HCT116 (cell line): ENCODE measurements at regions not wholly inside any gene's neighbourhood (a gene's known extent, or its start where the extent isn't known, plus 50 kb on each side); places are given as distances from the start of the nearest gene placed in this dataset.

Experiments
- CBX3 ChIP-seq: IDR thresholded peaks from 2 replicates; pipeline ENCODE4 v1.6.1; 2012; ENCODE audit warnings: low read depth
- CEBPB ChIP-seq: IDR thresholded peaks from 2 replicates; pipeline ENCODE4 v1.6.1; 2012; ENCODE audit warnings: low read depth
- EZH2 ChIP-seq: fragments of 200-600 bp; sonication (generic); IDR thresholded peaks from 2 replicates; pipeline ENCODE4 v1.6.1; 2017; ENCODE audit warnings: antibody characterized with exemption, mixed run types
- FOSL1 ChIP-seq: IDR thresholded peaks from 2 replicates; pipeline ENCODE4 v1.6.1; 2012; ENCODE audit warnings: low read depth
- MAX ChIP-seq: IDR thresholded peaks from 2 replicates; pipeline ENCODE4 v1.6.1; 2012
- POLR2A ChIP-seq: IDR thresholded peaks from 2 replicates; pipeline ENCODE4 v1.7.0; 2011; ENCODE audit warnings: borderline replicate concordance; ENCODE audit not compliant: insufficient read depth, insufficient read length; ENCODE audit errors: extremely low read depth
- POLR2AphosphoS5 ChIP-seq: IDR thresholded peaks from 2 replicates; pipeline ENCODE4 v1.6.1; 2011; ENCODE audit warnings: mild to moderate bottlenecking, low read depth, low read length, moderate library complexity
- RAD21 ChIP-seq: IDR thresholded peaks from 2 replicates; pipeline ENCODE4 v1.6.1; 2012; ENCODE audit warnings: low read depth, mild to moderate bottlenecking
- SIN3A ChIP-seq: IDR thresholded peaks from 2 replicates; pipeline ENCODE4 v1.6.1; 2012; ENCODE audit warnings: low read depth
- SRF ChIP-seq: IDR thresholded peaks from 2 replicates; pipeline ENCODE4 v1.6.1; 2012; ENCODE audit warnings: low read depth
- TCF7L2 ChIP-seq: IDR thresholded peaks from 2 replicates; pipeline ENCODE4 v1.7.0; 2011; ENCODE audit warnings: borderline replicate concordance, inconsistent platforms; ENCODE audit not compliant: insufficient read depth, insufficient read length; ENCODE audit errors: extremely low read depth
- YY1 ChIP-seq: IDR thresholded peaks from 2 replicates; pipeline ENCODE4 v1.6.1; 2011; ENCODE audit warnings: low read length, low read depth, moderate library complexity, mild to moderate bottlenecking; ENCODE audit not compliant: insufficient replicate concordance; ENCODE audit errors: extremely low read depth
- TF ChIP-seq, protein P1 (sequence below), 3 experiments: fragments of 200-600 bp in 1 of 3; sonication (generic) in 1 of 3; IDR thresholded peaks in 2 of 3; conservative IDR thresholded peaks in 1 of 3; 2 replicates each; pipeline ENCODE4 v1.5.1; 2012 to 2017; ENCODE audit warnings: low read depth in 2 of 3, low read length in 2 of 3, antibody characterized with exemption in 1 of 3, borderline replicate concordance in 1 of 3, control low read depth in 1 of 3, mild to moderate bottlenecking in 1 of 3, mixed read lengths in 1 of 3, mixed run types in 1 of 3, moderate library complexity in 1 of 3; ENCODE audit not compliant: insufficient read depth in 1 of 3

DNA sequence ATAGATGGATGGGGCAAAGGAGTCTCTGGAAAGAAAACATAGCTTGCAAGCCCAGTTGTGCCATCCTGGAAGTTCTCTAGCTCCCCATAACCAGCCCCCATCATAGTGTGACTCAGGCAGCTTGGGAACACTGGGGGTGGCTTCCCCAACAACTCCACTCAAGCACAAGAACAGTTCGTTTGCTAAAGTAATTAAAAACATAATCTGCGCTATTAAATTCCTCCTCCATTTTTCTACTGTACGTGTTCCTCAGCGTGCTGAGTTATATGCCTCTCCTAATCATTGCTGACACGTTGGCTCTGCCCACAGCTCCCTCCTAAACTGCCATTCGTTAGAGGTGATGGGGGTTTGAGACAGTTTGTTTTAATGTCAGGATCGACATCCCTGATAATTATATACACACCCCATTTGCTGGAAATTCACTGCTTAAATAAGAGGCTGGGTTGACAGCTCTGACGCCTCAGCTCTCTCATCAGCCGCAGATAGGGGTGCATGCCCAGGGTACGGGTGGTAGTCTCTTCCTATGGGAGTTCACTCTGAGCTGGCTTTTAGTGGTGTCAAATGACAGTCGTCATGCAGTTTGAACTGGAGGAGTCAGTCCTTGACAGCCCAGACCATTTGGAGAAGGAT is 59.5 kb upstream of the SEZ6L start:
- TF ChIP-seq FOSL1, result no peak
- TF ChIP-seq, protein P1, sequence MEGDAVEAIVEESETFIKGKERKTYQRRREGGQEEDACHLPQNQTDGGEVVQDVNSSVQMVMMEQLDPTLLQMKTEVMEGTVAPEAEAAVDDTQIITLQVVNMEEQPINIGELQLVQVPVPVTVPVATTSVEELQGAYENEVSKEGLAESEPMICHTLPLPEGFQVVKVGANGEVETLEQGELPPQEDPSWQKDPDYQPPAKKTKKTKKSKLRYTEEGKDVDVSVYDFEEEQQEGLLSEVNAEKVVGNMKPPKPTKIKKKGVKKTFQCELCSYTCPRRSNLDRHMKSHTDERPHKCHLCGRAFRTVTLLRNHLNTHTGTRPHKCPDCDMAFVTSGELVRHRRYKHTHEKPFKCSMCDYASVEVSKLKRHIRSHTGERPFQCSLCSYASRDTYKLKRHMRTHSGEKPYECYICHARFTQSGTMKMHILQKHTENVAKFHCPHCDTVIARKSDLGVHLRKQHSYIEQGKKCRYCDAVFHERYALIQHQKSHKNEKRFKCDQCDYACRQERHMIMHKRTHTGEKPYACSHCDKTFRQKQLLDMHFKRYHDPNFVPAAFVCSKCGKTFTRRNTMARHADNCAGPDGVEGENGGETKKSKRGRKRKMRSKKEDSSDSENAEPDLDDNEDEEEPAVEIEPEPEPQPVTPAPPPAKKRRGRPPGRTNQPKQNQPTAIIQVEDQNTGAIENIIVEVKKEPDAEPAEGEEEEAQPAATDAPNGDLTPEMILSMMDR (IDR thresholded peaks at IDR 0.05 in 2 of 3, conservative IDR thresholded peaks at IDR 0.05 in 1 of 3; ENCODE audit: borderline replicate concordance in 1 of 3, insufficient read depth in 1 of 3, low read depth in 2 of 3, low read length in 2 of 3), result no peak
- no peak for TF ChIP-seq POLR2AphosphoS5
- TF ChIP-seq SIN3A, result no peak
- TF ChIP-seq EZH2, result no peak
- no peak for TF ChIP-seq RAD21
- TF ChIP-seq CEBPB, result no peak
- TF ChIP-seq POLR2A, result no peak
- TF ChIP-seq MAX, result no peak
- no peak for TF ChIP-seq TCF7L2
- no peak for TF ChIP-seq YY1
- TF ChIP-seq CBX3, result no peak
- TF ChIP-seq SRF, result no peak
